GM10248 (cell line): ENCODE measurements at regions not wholly inside any gene's neighbourhood (a gene's known extent, or its start where the extent isn't known, plus 50 kb on each side); places are given as distances from the start of the nearest gene placed in this dataset.
"Not testable (repeated sequence)": the region's sequence is repeated elsewhere in the genome, so short reads cannot be mapped to it uniquely, and the experiment has no call there.

Experiments used
- CTCF ChIA-PET: fragments of 300-600 bp; sonication (Branson Sonifier 250); formaldehyde crosslinking; extraction: SDS; loops from one replicate; lab custom pipeline; 2021; ENCODE audit warnings: antibody characterized with exemption; lab: Yijun Ruan, JAX
- POLR2A ChIA-PET: fragments of 350-650 bp; sonication (Branson Sonifier 250); formaldehyde crosslinking; extraction: SDS; loops from one replicate; lab custom pipeline; 2020; ENCODE audit warnings: antibody characterized with exemption; lab: Yijun Ruan, JAX
- DNase-seq: peaks from one replicate; pipeline ENCODE4 v3.0.0; 2012; ENCODE audit errors: extremely low spot score
- TF ChIP-seq, protein P1 (sequence below): IDR thresholded peaks from 2 replicates; pipeline ENCODE4 v1.5.1; 2012; ENCODE audit warnings: mild to moderate bottlenecking, low read depth; ENCODE audit errors: extremely low read depth, missing control alignments, control extremely low read depth

DNA sequence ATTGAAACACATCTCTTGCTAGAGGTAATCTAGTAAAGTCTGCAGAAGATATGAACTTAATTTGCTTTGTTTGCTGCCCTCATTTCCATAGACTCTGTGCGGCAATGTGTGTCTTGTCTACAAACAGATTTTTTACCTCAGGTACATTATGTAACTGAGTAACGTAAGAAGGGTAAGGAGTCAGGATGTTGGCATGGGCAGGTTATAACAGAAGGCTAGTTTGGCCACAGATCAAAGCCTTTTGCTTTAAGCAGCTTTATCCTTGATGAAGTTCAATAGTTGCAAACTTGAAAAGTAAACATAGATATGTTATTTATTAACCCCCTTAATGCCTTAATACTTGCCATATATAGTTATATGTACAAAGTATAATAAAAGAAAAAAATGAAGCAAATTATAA lies 391.6 kb upstream of the FKBP1C start:
- ChIA-PET POLR2A (no interaction called here), CTCF (no interaction called here)
- no peak for DNase-seq
- TF ChIP-seq, protein P1, sequence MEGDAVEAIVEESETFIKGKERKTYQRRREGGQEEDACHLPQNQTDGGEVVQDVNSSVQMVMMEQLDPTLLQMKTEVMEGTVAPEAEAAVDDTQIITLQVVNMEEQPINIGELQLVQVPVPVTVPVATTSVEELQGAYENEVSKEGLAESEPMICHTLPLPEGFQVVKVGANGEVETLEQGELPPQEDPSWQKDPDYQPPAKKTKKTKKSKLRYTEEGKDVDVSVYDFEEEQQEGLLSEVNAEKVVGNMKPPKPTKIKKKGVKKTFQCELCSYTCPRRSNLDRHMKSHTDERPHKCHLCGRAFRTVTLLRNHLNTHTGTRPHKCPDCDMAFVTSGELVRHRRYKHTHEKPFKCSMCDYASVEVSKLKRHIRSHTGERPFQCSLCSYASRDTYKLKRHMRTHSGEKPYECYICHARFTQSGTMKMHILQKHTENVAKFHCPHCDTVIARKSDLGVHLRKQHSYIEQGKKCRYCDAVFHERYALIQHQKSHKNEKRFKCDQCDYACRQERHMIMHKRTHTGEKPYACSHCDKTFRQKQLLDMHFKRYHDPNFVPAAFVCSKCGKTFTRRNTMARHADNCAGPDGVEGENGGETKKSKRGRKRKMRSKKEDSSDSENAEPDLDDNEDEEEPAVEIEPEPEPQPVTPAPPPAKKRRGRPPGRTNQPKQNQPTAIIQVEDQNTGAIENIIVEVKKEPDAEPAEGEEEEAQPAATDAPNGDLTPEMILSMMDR: no peak

DNA sequence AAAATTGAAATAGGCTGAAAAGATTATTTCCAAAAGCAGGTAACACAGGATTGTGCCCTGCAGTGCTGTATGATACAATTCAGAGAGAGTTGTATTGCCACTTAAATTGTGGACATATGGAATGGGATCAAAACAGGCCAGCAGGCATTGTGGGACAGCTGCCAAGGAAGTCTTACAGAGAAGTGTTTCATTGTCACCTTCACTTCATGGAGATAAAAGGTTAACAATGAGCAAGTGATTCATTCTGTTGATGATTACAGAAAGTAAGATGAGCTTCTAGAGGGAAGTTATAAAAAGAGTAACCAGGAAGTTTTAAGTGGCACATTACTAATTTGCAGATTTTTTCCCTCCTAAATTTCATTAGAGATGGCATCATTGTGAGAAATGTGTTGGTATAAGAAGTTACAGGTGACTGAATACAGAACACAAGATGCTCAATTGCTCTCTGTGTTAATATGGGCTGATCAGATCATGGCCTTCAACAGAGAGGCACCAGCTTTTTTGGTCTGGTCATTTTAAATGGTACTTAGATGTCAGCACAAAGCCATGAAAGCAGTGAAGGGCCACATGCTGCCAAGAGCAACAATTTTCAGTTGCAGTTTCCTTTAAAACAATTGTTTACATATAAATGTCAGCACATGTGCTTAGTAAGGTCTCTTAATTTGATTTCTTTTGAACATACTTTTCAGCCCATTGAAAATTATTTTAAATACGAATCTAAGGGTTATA lies 402.5 kb upstream of the FKBP1C start:
- POLR2A ChIA-PET: no interaction called here
- TF ChIP-seq, protein P1: no peak
- no peak for DNase-seq
- CTCF ChIA-PET: no interaction called here

GRCh38 chr6:62805431-62805830 lies 405.8 kb upstream of the FKBP1C start:
- POLR2A ChIA-PET: no interaction called here
- TF ChIP-seq, protein P1: no peak
- DNase-seq: no peak
- CTCF ChIA-PET: no interaction called here

GRCh38 chr6:62803094-62803493 lies 408.2 kb upstream of the FKBP1C start:
- POLR2A ChIA-PET: no interaction called here
- CTCF ChIA-PET: no interaction called here
- TF ChIP-seq, protein P1: no peak
- no peak for DNase-seq

GRCh38 chr6:62797190-62797589 lies 414.1 kb upstream of the FKBP1C start:
- DNase-seq: no peak
- TF ChIP-seq, protein P1: no peak
- POLR2A ChIA-PET: no interaction called here
- CTCF ChIA-PET: no interaction called here

DNA sequence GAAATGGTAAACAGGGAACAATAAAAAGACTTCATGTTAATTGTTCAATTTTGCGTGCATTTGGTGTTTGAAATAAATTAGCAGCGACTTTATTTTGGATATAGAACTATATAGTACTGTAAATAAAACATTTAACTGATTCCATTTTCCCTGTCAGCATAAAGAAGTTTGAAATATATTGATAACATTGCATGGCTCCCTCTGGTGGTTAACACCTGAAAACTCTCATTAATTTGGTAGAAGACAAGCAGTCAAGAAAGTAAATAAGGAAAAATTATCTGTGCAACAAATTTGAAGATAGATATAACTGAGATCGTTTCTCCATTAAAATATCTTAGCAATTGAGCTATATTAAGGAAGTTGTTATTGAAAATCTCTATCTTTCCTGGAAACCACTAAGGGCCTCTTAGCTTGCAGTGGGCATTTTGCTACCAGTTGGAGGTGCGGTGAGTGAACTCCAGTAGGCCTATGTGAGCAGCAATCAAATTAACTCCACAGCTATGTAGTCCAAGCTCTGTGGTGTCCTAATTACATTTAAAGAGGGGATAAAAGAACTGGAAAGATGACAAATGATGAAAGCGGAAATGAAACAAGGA lies 435.7 kb upstream of the FKBP1C start:
- CTCF ChIA-PET: interaction anchor here (0.8 to 2.0 kb wide), 5 partner anchors 9 to 968 kb away, joined by 3 to 4 read pairs (median 3); no protein-coding TSS in a partner anchor
- TF ChIP-seq, protein P1: peak; percentile 68
- POLR2A ChIA-PET: no interaction called here
- peak; percentile 24 for DNase-seq

DNA sequence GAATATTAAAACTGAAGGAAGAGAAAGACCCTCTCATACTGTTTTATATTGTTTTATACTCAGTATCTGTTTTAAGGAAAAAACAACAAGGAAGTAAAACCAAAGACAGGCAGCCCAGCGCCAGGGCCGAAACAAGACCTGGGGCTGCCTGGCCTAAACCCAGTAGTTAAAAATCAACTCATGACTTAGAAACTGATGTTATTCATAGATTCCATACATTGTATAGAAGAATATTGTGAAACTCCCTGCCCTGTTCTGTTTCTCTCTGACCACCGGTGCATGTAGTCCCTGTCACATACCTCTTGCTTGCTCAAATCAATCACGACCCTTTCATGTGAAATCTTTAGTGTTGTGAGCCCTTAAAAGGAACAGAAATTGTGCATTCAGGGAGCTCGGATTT lies 445.1 kb upstream of the FKBP1C start:
- POLR2A ChIA-PET, DNase-seq, CTCF ChIA-PET: not testable (repeated sequence)
